NCI-H128 (cell line): ENCODE measurements at regions not wholly inside any gene's neighbourhood (a gene's known extent, or its start where the extent isn't known, plus 50 kb on each side); places are given as distances from the start of the nearest gene placed in this dataset.
"Not testable (repeated sequence)": the region's sequence is repeated elsewhere in the genome, so short reads cannot be mapped to it uniquely, and the experiment has no call there.

Experiments
- DNase-seq: peaks from one replicate; lab custom pipeline; 2025; ENCODE audit not compliant: unreplicated experiment; lab: John Stamatoyannopoulos, UW

GRCh38 chr7:82701949-82702348 is 258.4 kb upstream of the CACNA2D1 start:
- DNase-seq: no peak

- DNase-seq: no peak
These were observed 257.2 kb upstream of the CACNA2D1 start for GRCh38 chr7:82700741-82701140.

- DNase-seq: no peak
These were observed 256.2 kb upstream of the CACNA2D1 start for GRCh38 chr7:82699773-82700186.

- no peak for DNase-seq
These were observed 254.3 kb upstream of the CACNA2D1 start for GRCh38 chr7:82697897-82698296.

GRCh38 chr7:82696631-82697030 is 253.1 kb upstream of the CACNA2D1 start:
- no peak for DNase-seq

GRCh38 chr7:82694022-82694421 is 250.4 kb upstream of the CACNA2D1 start:
- no peak for DNase-seq

GRCh38 chr7:82690929-82691328 is 247.4 kb upstream of the CACNA2D1 start:
- no peak for DNase-seq

GRCh38 chr7:82685214-82685613 is 241.6 kb upstream of the CACNA2D1 start:
- no peak for DNase-seq

GRCh38 chr7:82678716-82679115 is 235.1 kb upstream of the CACNA2D1 start:
- no peak for DNase-seq

GRCh38 chr7:82678259-82678658 is 234.7 kb upstream of the CACNA2D1 start:
- no peak for DNase-seq

GRCh38 chr7:82677493-82677892 is 233.9 kb upstream of the CACNA2D1 start:
- no peak for DNase-seq

- DNase-seq: no peak
These were observed 233.3 kb upstream of the CACNA2D1 start for GRCh38 chr7:82676777-82677463.

GRCh38 chr7:82675396-82675795 is 231.8 kb upstream of the CACNA2D1 start:
- DNase-seq: no peak

- no peak for DNase-seq
These were observed 230.7 kb upstream of the CACNA2D1 start for GRCh38 chr7:82674268-82674667.

- DNase-seq: no peak
These were observed 228.5 kb upstream of the CACNA2D1 start for GRCh38 chr7:82672078-82672477.

- no peak for DNase-seq
These were observed 225.6 kb upstream of the CACNA2D1 start for GRCh38 chr7:82669141-82669540.

GRCh38 chr7:82668676-82669075 is 225.1 kb upstream of the CACNA2D1 start:
- no peak for DNase-seq

- no peak for DNase-seq
These were observed 222.5 kb upstream of the CACNA2D1 start for GRCh38 chr7:82665966-82666507.

GRCh38 chr7:82655965-82656364 is 212.4 kb upstream of the CACNA2D1 start:
- DNase-seq: no peak

GRCh38 chr7:82650095-82650494 is 206.5 kb upstream of the CACNA2D1 start:
- not testable (repeated sequence) for DNase-seq

GRCh38 chr7:82633592-82633991 is 190.0 kb upstream of the CACNA2D1 start:
- no peak for DNase-seq

- DNase-seq: no peak
These were observed 188.4 kb upstream of the CACNA2D1 start for GRCh38 chr7:82631998-82632397.

- no peak for DNase-seq
These were observed 186.0 kb upstream of the CACNA2D1 start for GRCh38 chr7:82629583-82629982.
